HEK293 (cell line): ENCODE measurements at regions not wholly inside any gene's neighbourhood (a gene's known extent, or its start where the extent isn't known, plus 50 kb on each side); places are given as distances from the start of the nearest gene placed in this dataset.

Source experiments
- CTCF ChIP-seq: fragments of 450-650 bp; formaldehyde crosslinking; IDR thresholded peaks from 2 replicates; pipeline ENCODE4 v1.5.1; 2016; ENCODE audit warnings: missing biosample characterization, missing genetic modification characterization
- ZBTB8A ChIP-seq: fragments of 450-650 bp; formaldehyde crosslinking; IDR thresholded peaks from 2 replicates; pipeline ENCODE4 v1.5.1; 2016; ENCODE audit warnings: missing biosample characterization, missing genetic modification characterization
- ZFP41 ChIP-seq: fragments of 450-650 bp; formaldehyde crosslinking; IDR thresholded peaks from 2 replicates; pipeline ENCODE4 v1.5.1; 2016; ENCODE audit warnings: missing biosample characterization, missing genetic modification characterization, borderline replicate concordance
- ZNF426 ChIP-seq: fragments of 450-650 bp; formaldehyde crosslinking; IDR thresholded peaks from 2 replicates; pipeline ENCODE4 v1.5.1; 2017; ENCODE audit warnings: missing biosample characterization, missing genetic modification characterization, mild to moderate bottlenecking, inconsistent platforms, moderate library complexity

- TF ChIP-seq ZFP41 (tag by site-specific recombination) (no peak), CTCF (no peak), ZNF426 (no peak), ZBTB8A (tag by site-specific recombination) (no peak)
Observed at GRCh38 chr9:99637641-99638040, 184.0 kb upstream of the NR4A3 start.
